ENCODE measurements at regions not wholly inside any gene's neighbourhood (a gene's known extent, or its start where the extent isn't known, plus 50 kb on each side); places are given as distances from the start of the nearest gene placed in this dataset.

GRCh38 chr5:130692770-130693169 is 472.3 kb downstream of the HINT1 start:
- Histone ChIP-seq H3K36me3 (no peaks in the 10 kb centered on the region), H3K27ac (no peak overlapping the region), H3K4me3 (no peak overlapping the region), H3K27me3 (peaks cover 0 to 2% of the 10 kb centered on the region in 2 donors), H3K4me1 (no peaks in the 10 kb centered on the region), H3K9me3 (no peaks in the 10 kb centered on the region)
- no peak for DNase-seq
- TF ChIP-seq POLR2A (IDR thresholded peaks at IDR 0.05) (no peak), CTCF (IDR thresholded peaks at IDR 0.05) (no peak)

GRCh38 chr5:130689831-130690230 is 475.2 kb downstream of the HINT1 start:
- Histone ChIP-seq H3K9me3 (no peaks in the 10 kb centered on the region), H3K4me3 (no peak overlapping the region), H3K36me3 (no peaks in the 10 kb centered on the region), H3K27ac (no peak overlapping the region), H3K4me1 (no peaks in the 10 kb centered on the region), H3K27me3 (no peaks in the 10 kb centered on the region)
- no peak for DNase-seq
- TF ChIP-seq CTCF (IDR thresholded peaks at IDR 0.05), result no peak
- no peak for TF ChIP-seq POLR2A (IDR thresholded peaks at IDR 0.05)

GRCh38 chr5:130687085-130687733 is 477.8 kb downstream of the HINT1 start:
- no peak for DNase-seq
- Histone ChIP-seq H3K27me3 (no peaks in the 10 kb centered on the region), H3K9me3 (no peaks in the 10 kb centered on the region), H3K4me1 (no peaks in the 10 kb centered on the region), H3K36me3 (no peaks in the 10 kb centered on the region), H3K27ac (no peak overlapping the region), H3K4me3 (no peak overlapping the region)
- TF ChIP-seq CTCF (IDR thresholded peaks at IDR 0.05) (no peak), POLR2A (IDR thresholded peaks at IDR 0.05) (no peak)

- TF ChIP-seq CTCF (IDR thresholded peaks at IDR 0.05) (no peak), POLR2A (IDR thresholded peaks at IDR 0.05) (no peak)
- H3K36me3 ChIP-seq, result no peaks in the 10 kb centered on the region
- H3K27me3 ChIP-seq, result no peaks in the 10 kb centered on the region
- no peak overlapping the region for H3K4me3 ChIP-seq
- DNase-seq, result no peak
- H3K9me3 ChIP-seq, result no peaks in the 10 kb centered on the region
- H3K4me1 ChIP-seq, result no peaks in the 10 kb centered on the region
- no peak overlapping the region for H3K27ac ChIP-seq
Measured at GRCh38 chr5:130678637-130679036, 486.4 kb downstream of the HINT1 start.

GRCh38 chr5:130666462-130666861 is 498.6 kb downstream of the HINT1 start:
- Histone ChIP-seq H3K27me3 (no peaks in the 10 kb centered on the region), H3K27ac (no peak overlapping the region), H3K36me3 (no peaks in the 10 kb centered on the region), H3K4me1 (no peaks in the 10 kb centered on the region), H3K9me3 (no peaks in the 10 kb centered on the region), H3K4me3 (no peak overlapping the region)
- no peak for TF ChIP-seq POLR2A (IDR thresholded peaks at IDR 0.05)
- TF ChIP-seq CTCF (IDR thresholded peaks at IDR 0.05), result no peak
- no peak for DNase-seq

GRCh38 chr5:130652176-130652575 is 512.9 kb downstream of the HINT1 start:
- DNase-seq, result no peak
- H3K27me3 ChIP-seq, result no peaks in the 10 kb centered on the region
- no peak overlapping the region for H3K27ac ChIP-seq
- no peaks in the 10 kb centered on the region for H3K4me1 ChIP-seq
- TF ChIP-seq POLR2A (IDR thresholded peaks at IDR 0.05) (no peak), CTCF (IDR thresholded peaks at IDR 0.05) (no peak)
- H3K9me3 ChIP-seq, result no peaks in the 10 kb centered on the region
- H3K36me3 ChIP-seq, result no peaks in the 10 kb centered on the region
- no peak overlapping the region for H3K4me3 ChIP-seq
